ENCODE measurements at regions not wholly inside any gene's neighbourhood (a gene's known extent, or its start where the extent isn't known, plus 50 kb on each side); places are given as distances from the start of the nearest gene placed in this dataset.
"Not testable (repeated sequence)": the region's sequence is repeated elsewhere in the genome, so short reads cannot be mapped to it uniquely, and the experiment has no call there.

DNA sequence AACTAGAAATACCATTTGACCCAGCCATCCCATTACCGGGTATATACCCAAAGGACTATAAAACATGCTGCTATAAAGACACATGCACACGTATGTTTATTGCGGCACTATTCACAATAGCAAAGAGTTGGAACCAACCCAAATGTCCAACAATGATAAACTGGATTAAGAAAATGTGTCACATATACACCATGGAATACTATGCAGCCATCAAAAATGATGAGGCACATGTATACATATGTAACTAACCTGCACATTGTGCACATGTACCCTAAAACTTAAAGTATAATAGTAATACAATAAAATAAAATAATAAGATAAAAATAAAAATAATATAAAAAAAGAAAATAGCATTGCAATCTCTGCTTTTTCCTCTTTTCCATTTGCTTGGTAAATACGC, 344.7 kb downstream of the FGF10 start:
- TF ChIP-seq, protein P1, sequence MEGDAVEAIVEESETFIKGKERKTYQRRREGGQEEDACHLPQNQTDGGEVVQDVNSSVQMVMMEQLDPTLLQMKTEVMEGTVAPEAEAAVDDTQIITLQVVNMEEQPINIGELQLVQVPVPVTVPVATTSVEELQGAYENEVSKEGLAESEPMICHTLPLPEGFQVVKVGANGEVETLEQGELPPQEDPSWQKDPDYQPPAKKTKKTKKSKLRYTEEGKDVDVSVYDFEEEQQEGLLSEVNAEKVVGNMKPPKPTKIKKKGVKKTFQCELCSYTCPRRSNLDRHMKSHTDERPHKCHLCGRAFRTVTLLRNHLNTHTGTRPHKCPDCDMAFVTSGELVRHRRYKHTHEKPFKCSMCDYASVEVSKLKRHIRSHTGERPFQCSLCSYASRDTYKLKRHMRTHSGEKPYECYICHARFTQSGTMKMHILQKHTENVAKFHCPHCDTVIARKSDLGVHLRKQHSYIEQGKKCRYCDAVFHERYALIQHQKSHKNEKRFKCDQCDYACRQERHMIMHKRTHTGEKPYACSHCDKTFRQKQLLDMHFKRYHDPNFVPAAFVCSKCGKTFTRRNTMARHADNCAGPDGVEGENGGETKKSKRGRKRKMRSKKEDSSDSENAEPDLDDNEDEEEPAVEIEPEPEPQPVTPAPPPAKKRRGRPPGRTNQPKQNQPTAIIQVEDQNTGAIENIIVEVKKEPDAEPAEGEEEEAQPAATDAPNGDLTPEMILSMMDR (IDR thresholded peaks at IDR 0.05) = not testable (repeated sequence)
- TF ChIP-seq POLR2AphosphoS5, TCF7L2 (IDR thresholded peaks at IDR 0.05; ENCODE audit: low read depth, low read length): not testable (repeated sequence)
